HepG2 (cell line): ENCODE measurements at regions not wholly inside any gene's neighbourhood (a gene's known extent, or its start where the extent isn't known, plus 50 kb on each side); places are given as distances from the start of the nearest gene placed in this dataset.

Experiments used
- ATAC-seq: fragments of 200-7000 bp; cut with Tn5 transposase; 3 replicates; pipeline ENCODE4 v1.9.1; 2020; ENCODE audit warnings: mild to moderate bottlenecking, moderate library complexity
- BruUV-seq: library from RNA; stranded (reverse); fragments of 400-500 nt; replicated peaks from 2 replicates; lab custom pipeline; 2021; lab: Mats Ljungman, UMichigan
- CTCF ChIA-PET: fragments of 300-600 bp; formaldehyde crosslinking; extraction: SDS; loops from one replicate; lab custom pipeline; 2021; ENCODE audit warnings: low total read pairs, inconsistent platforms, low intra/inter-chr PET ratio; lab: Yijun Ruan, JAX
- POLR2A ChIA-PET: fragments of 350-600 bp; sonication (Branson Sonifier 250); formaldehyde crosslinking; loops from one replicate; lab custom pipeline; 2020; ENCODE audit warnings: antibody characterized with exemption, inconsistent platforms; lab: Yijun Ruan, JAX
- DNase-seq: peaks from one replicate; pipeline ENCODE4 v3.0.0-alpha.2; 2015; ENCODE audit warnings: low spot score
- FAIRE-seq: peaks from 3 replicates; lab custom pipeline; 2011; peaks lifted over from hg19 to GRCh38; lab: Jason Lieb, UNC
- H2AFZ ChIP-seq: one replicate; pipeline ENCODE4 v1.6.1; 2011; ENCODE audit warnings: low read length, inconsistent platforms
- H3K27ac ChIP-seq: fragments of 300-600 bp; 3 replicates; pipeline ENCODE4 v1.8.0; 2011; ENCODE audit warnings: mixed run types, mild to moderate bottlenecking, mixed read lengths, low read length, inconsistent platforms; ENCODE audit not compliant: insufficient read depth; ENCODE audit errors: extremely low read length
- H3K27me3 ChIP-seq, 2 experiments: fragments of 200-600 bp in 1 of 2; 2 replicates in 1 of 2; 3 replicates in 1 of 2; pipeline versions ENCODE4 v1.6.0 to v1.8.0; 2011; ENCODE audit warnings: low read length in 2 of 2, mild to moderate bottlenecking in 2 of 2, moderate library complexity in 2 of 2, inconsistent platforms in 1 of 2; ENCODE audit not compliant: insufficient read depth in 2 of 2, control insufficient read depth in 1 of 2
- H3K36me3 ChIP-seq, 2 experiments: fragments of 200-600 bp in 1 of 2; replicated peaks in 1 of 2; 2 replicates in 1 of 2; 3 replicates in 1 of 2; pipeline versions ENCODE4 v1.5.1 to v1.8.0; 2011; ENCODE audit warnings: low read length in 2 of 2, inconsistent platforms in 1 of 2; ENCODE audit not compliant: insufficient read depth in 2 of 2, control insufficient read depth in 1 of 2
- H3K4me1 ChIP-seq: 2 replicates; pipeline ENCODE4 v1.5.1; 2012; ENCODE audit warnings: low read length, inconsistent platforms; ENCODE audit not compliant: insufficient read depth
- H3K4me2 ChIP-seq: 2 replicates; pipeline ENCODE4 v1.6.0; 2011; ENCODE audit warnings: low read depth, low read length, inconsistent platforms
- H3K4me3 ChIP-seq, 3 experiments: fragments of 200-600 bp in 1 of 3; sonication (generic), shearing (Covaris generic) in 1 of 3; replicated peaks in 1 of 3; 2 replicates each; pipeline ENCODE4 v1.5.1; 2011 to 2016; ENCODE audit warnings: low read length in 3 of 3, inconsistent platforms in 2 of 3, low read depth in 2 of 3, mild to moderate bottlenecking in 2 of 3, control low read depth in 1 of 3, mixed read lengths in 1 of 3; ENCODE audit not compliant: insufficient read depth in 1 of 3
- H3K79me2 ChIP-seq: one replicate; pipeline ENCODE4 v1.6.1; 2011; ENCODE audit warnings: low read length, inconsistent platforms; ENCODE audit not compliant: insufficient read depth
- H3K9ac ChIP-seq: 2 replicates; pipeline ENCODE4 v1.6.0; 2011; ENCODE audit warnings: mild to moderate bottlenecking, low read depth, low read length, inconsistent platforms; ENCODE audit not compliant: insufficient read depth
- H3K9me3 ChIP-seq: 2 replicates; pipeline ENCODE4 v1.5.1; 2012; ENCODE audit warnings: mild to moderate bottlenecking, low read length
- H4K20me1 ChIP-seq: 2 replicates; pipeline ENCODE4 v1.6.0; 2011; ENCODE audit warnings: inconsistent platforms, mild to moderate bottlenecking, low read length, moderate library complexity; ENCODE audit not compliant: insufficient read depth
- BCL3 ChIP-seq: sonication (generic); formaldehyde crosslinking; IDR thresholded peaks from 2 replicates; pipeline ENCODE4 v1.5.1; 2020; ENCODE audit warnings: mild to moderate bottlenecking, missing genetic modification reagents, moderate library complexity
- ELF4 ChIP-seq: sonication (generic); formaldehyde crosslinking; IDR thresholded peaks from 2 replicates; pipeline ENCODE4 v1.5.0; 2020; ENCODE audit warnings: missing genetic modification reagents, mild to moderate bottlenecking, moderate library complexity, borderline replicate concordance
- FOXA1 ChIP-seq, 2 experiments: fragments of 450-650 bp in 1 of 2; sonication (generic) in 1 of 2; formaldehyde crosslinking in 1 of 2; IDR thresholded peaks; 2 replicates each; pipeline versions ENCODE4 v1.4.0 to v1.6.1; 2016 to 2020; ENCODE audit warnings: missing genetic modification reagents in 1 of 2
- HMGA1 ChIP-seq: sonication (generic); formaldehyde crosslinking; conservative IDR thresholded peaks from 2 replicates; pipeline ENCODE4 v1.4.0; 2020; ENCODE audit warnings: missing genetic modification reagents
- KAT2B ChIP-seq: fragments of 150-350 bp; IDR thresholded peaks from 2 replicates; pipeline ENCODE4 v1.6.1; 2014; ENCODE audit warnings: low read depth, low read length, borderline replicate concordance
- SATB2 ChIP-seq: sonication (generic); formaldehyde crosslinking; IDR thresholded peaks from 2 replicates; pipeline ENCODE4 v1.5.0; 2020; ENCODE audit warnings: missing genetic modification reagents
- ZBTB37 ChIP-seq: sonication (generic); formaldehyde crosslinking; IDR thresholded peaks from 2 replicates; pipeline ENCODE4 v1.4.0; 2020; ENCODE audit warnings: mild to moderate bottlenecking, missing genetic modification reagents
- ZFP62 ChIP-seq: sonication (generic); formaldehyde crosslinking; IDR thresholded peaks from 2 replicates; pipeline ENCODE4 v1.4.0; 2020; ENCODE audit warnings: missing genetic modification reagents
- ZNF256 ChIP-seq: sonication (generic); formaldehyde crosslinking; conservative IDR thresholded peaks from 2 replicates; pipeline ENCODE4 v1.4.0; 2020; ENCODE audit warnings: missing genetic modification reagents
- ZNF543 ChIP-seq: sonication (generic); formaldehyde crosslinking; IDR thresholded peaks from 2 replicates; pipeline ENCODE4 v1.4.0; 2020; ENCODE audit warnings: mild to moderate bottlenecking, missing genetic modification reagents
- ZNF737 ChIP-seq: sonication (generic); formaldehyde crosslinking; IDR thresholded peaks from 2 replicates; pipeline ENCODE4 v1.5.0; 2020; ENCODE audit warnings: missing genetic modification reagents, mild to moderate bottlenecking, borderline replicate concordance
- ZNF891 ChIP-seq: sonication (generic); formaldehyde crosslinking; IDR thresholded peaks from 2 replicates; pipeline ENCODE4 v1.5.0; 2020; ENCODE audit warnings: mild to moderate bottlenecking, missing genetic modification reagents
- WGBS: methylation state at CpG from one replicate; pipeline ENCODE4 v1.1.6; 2017; ENCODE audit warnings: low lambda C conversion rate; 5-methylcytosine and 5-hydroxymethylcytosine counted together
- in situ Hi-C: cut with HindIII; loops from 2 replicates; pipeline ENCODE4 v1.10.0; 2017; ENCODE audit warnings: low pct_unique_long_range_greater_than_20kb; ENCODE audit not compliant: extremely low pct_ligation_motif_present
- intact Hi-C: fragments of 100-400 bp; cut with micrococcal nuclease; formaldehyde crosslinking; loops from one replicate; pipeline ENCODE4 v1.10.0; 2022; ENCODE audit not compliant: unreplicated experiment

DNA sequence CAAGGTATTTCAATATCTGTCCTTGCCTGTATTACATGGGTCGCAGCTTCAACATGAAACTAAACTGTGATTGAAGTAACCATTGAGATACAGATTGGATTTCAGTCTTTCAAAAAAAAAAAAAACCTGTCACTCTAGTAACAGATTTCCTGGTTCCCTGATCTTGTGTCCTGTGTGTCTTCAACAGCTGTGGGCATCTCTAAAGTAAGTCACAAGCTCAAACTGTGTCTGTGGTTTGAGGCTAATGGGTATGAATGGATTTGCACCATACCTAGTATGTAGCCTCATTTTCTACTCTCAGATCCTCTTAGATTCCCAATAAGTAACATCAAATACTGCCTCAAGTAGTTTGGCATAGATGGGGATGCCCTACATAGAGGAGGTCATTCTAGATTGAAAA, 300.1 kb downstream of the COG6 start:
- TF ChIP-seq ZBTB37 (CRISPR knock-in tag) (no peak), ZNF543 (no peak), KAT2B (no peak), ZFP62 (CRISPR knock-in tag) (no peak), SATB2 (CRISPR knock-in tag) (no peak), HMGA1 (CRISPR knock-in tag) (no peak), ZNF891 (CRISPR knock-in tag) (no peak), BCL3 (no peak), ZNF256 (CRISPR knock-in tag) (no peak), ELF4 (no peak), FOXA1 (IDR thresholded peaks at IDR 0.05) (no peak), FOXA1 (CRISPR knock-in tag; IDR thresholded peaks at IDR 0.05) (no peak), ZNF737 (CRISPR knock-in tag) (no peak)
- ChIA-PET POLR2A (no interaction called here), CTCF (no interaction called here)
- Histone ChIP-seq H3K4me1 (no peaks in the 10 kb centered on the region), H3K27me3 (0 out of 5 replicates have a peak, but pooled peaks cover 0 to 8% of the 10 kb centered on the region in 2 experiments), H3K27ac (no peak overlapping the region), H3K9ac (no peak overlapping the region), H3K4me2 (no peak overlapping the region), H3K9me3 (no peaks in the 10 kb centered on the region), H3K79me2 (no peaks in the 10 kb centered on the region), H2AFZ (no peak overlapping the region), H4K20me1 (no peaks in the 10 kb centered on the region), H3K4me3 (no peak overlapping the region), H3K36me3 (no peaks in the 10 kb centered on the region)
- FAIRE-seq = no peak
- DNase-seq = no peak
- intact Hi-C loops (no loop called here), in situ Hi-C loops (no loop called here)
- 20% methylated on average over 1 of the region's 1 CpG for WGBS
- no TSS peak for BruUV-seq
- ATAC-seq = no peak
